Smooth muscle cell (in vitro differentiated cells): ENCODE measurements at regions not wholly inside any gene's neighbourhood (a gene's known extent, or its start where the extent isn't known, plus 50 kb on each side); places are given as distances from the start of the nearest gene placed in this dataset.

Experiments
- DNase-seq: peaks from one replicate; lab custom pipeline; 2025; ENCODE audit not compliant: unreplicated experiment; lab: John Stamatoyannopoulos, UW
- H2AFZ ChIP-seq: fragments of 200-600 bp; sonication (generic); 2 replicates; pipeline ENCODE4 v1.6.0; 2016; ENCODE audit warnings: antibody characterized with exemption, low read depth, mild to moderate bottlenecking
- H3F3A ChIP-seq: fragments of 200-600 bp; sonication (generic); 2 replicates; pipeline ENCODE4 v1.6.0; 2017; ENCODE audit warnings: antibody characterized with exemption, low read depth
- H3K27ac ChIP-seq: fragments of 200-600 bp; sonication (generic); 2 replicates; pipeline ENCODE4 v1.5.1; 2016; ENCODE audit warnings: low read depth, mild to moderate bottlenecking
- H3K27me3 ChIP-seq: fragments of 200-600 bp; sonication (generic); 2 replicates; pipeline ENCODE4 v1.6.1; 2016; ENCODE audit warnings: low read depth, mild to moderate bottlenecking
- H3K36me3 ChIP-seq: fragments of 200-600 bp; sonication (generic); 2 replicates; pipeline ENCODE4 v1.5.1; 2016; ENCODE audit warnings: low read depth
- H3K4me1 ChIP-seq: fragments of 200-600 bp; sonication (generic); 2 replicates; pipeline ENCODE4 v1.5.1; 2016; ENCODE audit warnings: low read depth
- H3K4me2 ChIP-seq: fragments of 200-600 bp; sonication (generic); 2 replicates; pipeline ENCODE4 v1.6.0; 2016; ENCODE audit warnings: mild to moderate bottlenecking
- H3K4me3 ChIP-seq: fragments of 200-600 bp; sonication (generic); 2 replicates; pipeline ENCODE4 v1.5.1; 2016; ENCODE audit warnings: mild to moderate bottlenecking
- H3K79me2 ChIP-seq: fragments of 200-600 bp; sonication (generic); 2 replicates; pipeline ENCODE4 v1.6.0; 2016; ENCODE audit warnings: low read depth, mild to moderate bottlenecking
- H3K9ac ChIP-seq: fragments of 200-600 bp; sonication (generic); 2 replicates; pipeline ENCODE4 v1.6.0; 2016; ENCODE audit warnings: low read depth
- H3K9me3 ChIP-seq: fragments of 200-600 bp; sonication (generic); replicated peaks from 2 replicates; pipeline ENCODE4 v1.5.1; 2016; ENCODE audit warnings: low read depth
- H4K20me1 ChIP-seq: fragments of 200-600 bp; sonication (generic); 2 replicates; pipeline ENCODE4 v1.6.0; 2016; ENCODE audit warnings: low read depth
- CTCF ChIP-seq: fragments of 200-600 bp; sonication (generic); IDR thresholded peaks from 2 replicates; pipeline ENCODE4 v1.5.1; 2017; ENCODE audit warnings: borderline replicate concordance, mild to moderate bottlenecking, antibody characterized with exemption; ENCODE audit not compliant: insufficient read depth, poor library complexity, severe bottlenecking
- WGBS: methylation state at CpG from one replicate; pipeline ENCODE4 v1.1.7; 2016; ENCODE audit warnings: low lambda C conversion rate; 5-methylcytosine and 5-hydroxymethylcytosine counted together

GRCh38 chr18:24817587-24818371, 357.3 kb downstream of the HRH4 start:
- Histone ChIP-seq H3K27me3 (no peaks in the 10 kb centered on the region), H3K4me1 (peaks cover 16% of the 10 kb centered on the region), H3K27ac (no peak overlapping the region), H3K9me3 (no peaks in the 10 kb centered on the region), H3K36me3 (no peaks in the 10 kb centered on the region), H4K20me1 (no peaks in the 10 kb centered on the region), H3K79me2 (no peaks in the 10 kb centered on the region), H3K4me3 (no peak overlapping the region), H3K4me2 (no peak overlapping the region), H2AFZ (no peak overlapping the region), H3F3A (no peaks in the 10 kb centered on the region), H3K9ac (no peak overlapping the region)
- WGBS: 65% methylated on average over 8 of the region's 9 CpGs
- TF ChIP-seq CTCF: no peak
- no peak for DNase-seq

GRCh38 chr18:24818441-24818840, 358.0 kb downstream of the HRH4 start:
- Histone ChIP-seq H3F3A (no peaks in the 10 kb centered on the region), H3K4me1 (peaks cover 16% of the 10 kb centered on the region), H3K27ac (no peak overlapping the region), H4K20me1 (no peaks in the 10 kb centered on the region), H3K79me2 (no peaks in the 10 kb centered on the region), H3K9me3 (no peaks in the 10 kb centered on the region), H3K27me3 (no peaks in the 10 kb centered on the region), H3K4me3 (no peak overlapping the region), H3K36me3 (no peaks in the 10 kb centered on the region), H3K4me2 (no peak overlapping the region), H2AFZ (no peak overlapping the region), H3K9ac (no peak overlapping the region)
- TF ChIP-seq CTCF: no peak
- DNase-seq: no peak
- 50% methylated on average over 6 of the region's 6 CpGs for WGBS

GRCh38 chr18:24819141-24819890, 358.9 kb downstream of the HRH4 start:
- TF ChIP-seq CTCF: no peak
- H3F3A ChIP-seq: no peaks in the 10 kb centered on the region
- no peaks in the 10 kb centered on the region for H3K27me3 ChIP-seq
- no peaks in the 10 kb centered on the region for H3K79me2 ChIP-seq
- H3K4me1 ChIP-seq: peaks cover 16% of the 10 kb centered on the region
- H3K9me3 ChIP-seq: no peaks in the 10 kb centered on the region
- H4K20me1 ChIP-seq: no peaks in the 10 kb centered on the region
- DNase-seq: no peak
- no peak overlapping the region for H3K9ac ChIP-seq
- H3K36me3 ChIP-seq: no peaks in the 10 kb centered on the region
- WGBS: 93% methylated on average over 7 of the region's 7 CpGs
- no peak overlapping the region for H3K27ac ChIP-seq
- H3K4me2 ChIP-seq: no peak overlapping the region
- no peak overlapping the region for H2AFZ ChIP-seq
- no peak overlapping the region for H3K4me3 ChIP-seq
